Stimulated activated CD4-positive, alpha-beta T cell treated with anti-CD3 and anti-CD28 coated beads, Interleukin-1b, Interleukin-23, amount 100 ng/mL, for 1 hour (primary cell): ENCODE measurements at regions not wholly inside any gene's neighbourhood (a gene's known extent, or its start where the extent isn't known, plus 50 kb on each side); places are given as distances from the start of the nearest gene placed in this dataset.
"Not testable (repeated sequence)": the region's sequence is repeated elsewhere in the genome, so short reads cannot be mapped to it uniquely, and the experiment has no call there.

Experiments
- DNase-seq, 2 donors: peaks; one replicate each; pipeline ENCODE4 v3.0.0-alpha.2; 2020; ENCODE audit warnings: low read depth in 2 of 2

GRCh38 chr16:26981266-26981938 lies 85.3 kb upstream of the C16orf82 start:
- no peak for DNase-seq

- DNase-seq: no peak
Measured at GRCh38 chr16:26982422-26982821, 84.3 kb upstream of the C16orf82 start.

- no peak for DNase-seq
Measured at GRCh38 chr16:26983426-26983825, 83.3 kb upstream of the C16orf82 start.

- DNase-seq: no peak
Measured at GRCh38 chr16:26985100-26986065, 81.3 kb upstream of the C16orf82 start.

GRCh38 chr16:26987597-26988010 lies 79.1 kb upstream of the C16orf82 start:
- no peak for DNase-seq

DNA sequence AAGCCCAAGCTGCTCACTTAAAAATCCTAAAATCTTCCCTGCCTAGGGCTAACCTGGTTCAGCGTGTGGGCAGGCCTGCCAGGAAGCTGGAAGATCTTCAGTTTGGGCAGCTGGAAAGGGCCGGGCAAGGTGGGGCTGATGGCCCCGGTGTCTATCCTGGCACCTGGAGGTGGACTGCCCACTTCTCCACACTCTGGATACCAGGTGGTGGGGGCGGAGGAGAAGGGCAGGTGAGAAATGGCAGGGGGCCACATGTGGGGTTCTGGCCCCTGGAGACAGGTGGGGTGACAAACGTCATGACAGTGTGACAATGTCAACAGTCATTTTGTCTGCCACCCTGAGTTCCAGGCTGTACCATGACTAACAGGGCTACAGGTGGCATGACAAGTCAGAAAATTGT lies 78.5 kb upstream of the C16orf82 start:
- DNase-seq: no peak

GRCh38 chr16:26990384-26991120 lies 76.2 kb upstream of the C16orf82 start:
- DNase-seq: not testable (repeated sequence)

DNA sequence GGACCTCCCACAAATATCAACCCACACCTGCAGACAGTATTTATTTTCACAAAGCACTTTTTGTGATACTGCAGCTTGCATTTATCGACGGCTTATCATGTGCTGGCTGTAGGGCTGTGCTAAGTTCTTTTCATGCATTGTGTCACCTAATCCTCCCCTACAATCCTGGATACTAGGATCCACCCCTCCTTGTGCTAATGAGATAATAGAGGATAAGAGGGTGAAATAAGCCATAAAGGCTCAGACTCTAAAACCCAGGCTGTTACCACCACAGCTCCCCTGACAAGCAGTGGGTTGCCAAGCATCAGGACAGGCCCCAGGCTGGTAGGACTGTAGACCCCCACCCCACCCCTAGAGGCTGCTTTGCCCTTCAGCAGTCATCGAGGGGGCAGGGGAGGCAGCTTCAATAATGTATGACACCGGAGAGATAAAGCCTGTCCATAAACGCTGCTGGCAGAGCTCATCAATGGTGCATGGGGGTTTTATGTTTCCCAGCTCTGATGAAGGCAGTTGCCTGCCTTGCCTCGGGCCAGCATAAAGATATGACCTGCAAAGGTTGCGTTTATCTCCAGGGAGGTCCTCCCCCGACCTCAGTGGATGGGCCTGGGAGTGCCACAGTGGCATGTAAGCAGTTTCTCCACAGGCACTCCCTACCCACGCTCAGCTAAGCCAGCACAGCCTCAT lies 73.9 kb upstream of the C16orf82 start:
- no peak for DNase-seq

DNA sequence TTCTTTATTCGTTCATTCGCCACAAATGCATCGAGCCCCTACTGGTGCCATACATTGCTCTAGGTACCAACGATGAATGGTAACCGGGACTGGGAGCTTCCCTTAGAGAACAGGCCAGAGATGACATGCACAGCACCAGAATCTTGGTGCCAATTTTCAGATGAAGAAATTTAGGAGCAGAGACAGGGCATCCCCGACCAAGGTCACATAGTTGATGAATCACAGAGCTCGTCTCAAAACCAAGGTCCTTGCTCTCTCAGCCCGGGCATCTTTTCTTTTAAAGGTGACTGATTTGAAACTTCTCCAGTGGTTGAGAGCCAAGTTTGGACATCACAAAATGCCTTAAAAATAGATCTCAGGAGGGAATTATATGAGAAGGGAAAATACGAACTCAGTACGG lies 73.2 kb upstream of the C16orf82 start:
- DNase-seq: no peak

DNA sequence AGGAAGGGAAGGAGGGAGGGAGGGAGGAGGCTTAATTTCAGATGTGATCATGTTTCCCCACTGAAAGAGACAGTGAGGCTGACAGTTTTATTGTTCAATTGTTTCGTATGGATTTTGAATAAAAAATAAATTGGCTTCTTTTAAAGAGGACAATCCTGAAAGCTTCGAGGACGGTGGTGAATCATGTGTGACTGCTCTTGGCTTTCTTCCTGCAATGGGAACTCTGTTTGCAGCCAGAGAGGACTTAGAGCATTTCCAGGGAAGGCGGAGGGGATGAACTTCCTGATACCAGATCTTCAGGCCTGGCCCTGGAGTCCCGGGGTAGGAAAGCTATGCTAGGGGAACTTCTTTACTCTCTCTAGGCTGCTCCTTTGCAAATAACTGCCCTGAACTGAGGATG lies 72.8 kb upstream of the C16orf82 start:
- DNase-seq: no peak

GRCh38 chr16:26995522-26995921 lies 71.2 kb upstream of the C16orf82 start:
- no peak for DNase-seq

DNA sequence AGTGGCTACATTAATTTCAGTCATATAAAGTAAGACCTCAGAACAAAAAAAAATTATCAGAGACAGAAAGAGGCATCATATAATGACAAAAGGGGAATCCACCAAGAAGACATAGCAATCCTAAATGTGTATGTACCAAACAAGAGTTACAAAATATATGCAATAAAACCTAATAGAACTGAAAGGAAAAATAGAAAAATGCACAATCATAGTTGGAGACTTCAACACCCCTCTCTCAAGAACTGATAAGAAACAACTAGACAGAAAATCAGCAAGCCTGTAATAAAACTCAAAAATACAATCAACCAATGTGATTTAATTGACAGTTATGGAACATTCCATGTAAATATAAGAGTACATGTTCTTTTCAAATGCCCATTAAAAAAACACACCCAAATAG lies 61.3 kb upstream of the C16orf82 start:
- no peak for DNase-seq
